IMR-90 (cell line): ENCODE measurements at regions not wholly inside any gene's neighbourhood (a gene's known extent, or its start where the extent isn't known, plus 50 kb on each side); places are given as distances from the start of the nearest gene placed in this dataset.

Experiments used
- ATAC-seq: fragments of 200-7000 bp; cut with Tn5 transposase; 2 replicates; pipeline ENCODE4 v1.9.1; 2020; ENCODE audit warnings: low read depth, mild to moderate bottlenecking, moderate library complexity
- BruUV-seq: library from RNA; stranded (reverse); fragments of 400-500 nt; replicated peaks from 2 replicates; lab custom pipeline; 2021; lab: Mats Ljungman, UMichigan
- CTCF ChIA-PET: fragments of 300-600 bp; formaldehyde crosslinking; extraction: SDS; loops from one replicate; lab custom pipeline; 2021; ENCODE audit warnings: antibody characterized with exemption; lab: Yijun Ruan, JAX
- POLR2A ChIA-PET: fragments of 300-600 bp; sonication (Branson Sonifier 250); formaldehyde crosslinking; loops from one replicate; lab custom pipeline; 2022; ENCODE audit warnings: antibody characterized with exemption; ENCODE audit not compliant: unreplicated experiment; lab: Charles Lee
- DNase-seq: peaks from one replicate; pipeline ENCODE4 v3.0.0; 2013
- H2AFZ ChIP-seq: replicated peaks from 2 replicates; pipeline ENCODE3; 2013; ENCODE audit warnings: low read length, mild to moderate bottlenecking; ENCODE audit not compliant: poor library complexity
- H2AK5ac ChIP-seq: 2 replicates; pipeline ENCODE4 v1.6.1; 2013; ENCODE audit warnings: low read depth, low read length, inconsistent platforms
- H2AK9ac ChIP-seq: replicated peaks from 2 replicates; pipeline ENCODE3; 2013; ENCODE audit warnings: mild to moderate bottlenecking, low read depth, low read length, moderate library complexity; ENCODE audit not compliant: poor library complexity
- H2BK120ac ChIP-seq: 2 replicates; pipeline ENCODE4 v1.6.1; 2013; ENCODE audit warnings: low read depth, low read length, inconsistent platforms
- H2BK15ac ChIP-seq: 3 replicates; pipeline ENCODE4 v1.6.1; 2013; ENCODE audit warnings: low read depth, low read length, inconsistent platforms
- H2BK20ac ChIP-seq: 2 replicates; pipeline ENCODE4 v1.6.1; 2013; ENCODE audit warnings: low read depth, mild to moderate bottlenecking, inconsistent platforms, low read length, moderate library complexity
- H2BK5ac ChIP-seq: 2 replicates; pipeline ENCODE4 v1.6.1; 2013; ENCODE audit warnings: mild to moderate bottlenecking, low read depth, low read length, inconsistent platforms; ENCODE audit not compliant: poor library complexity, severe bottlenecking
- H3K14ac ChIP-seq: replicated peaks from 2 replicates; pipeline ENCODE4 v1.6.1; 2013; ENCODE audit warnings: low read depth, low read length, inconsistent platforms
- H3K18ac ChIP-seq: 2 replicates; pipeline ENCODE4 v1.6.1; 2013; ENCODE audit warnings: low read depth, low read length, control low read depth
- H3K23ac ChIP-seq: 2 replicates; pipeline ENCODE4 v1.6.1; 2013; ENCODE audit warnings: low read depth, low read length, inconsistent platforms
- H3K27ac ChIP-seq: 2 replicates; pipeline ENCODE4 v1.5.1; 2013; ENCODE audit warnings: mild to moderate bottlenecking, control low read depth, low read length; ENCODE audit not compliant: insufficient read depth
- H3K27me3 ChIP-seq: 2 replicates; pipeline ENCODE4 v1.6.1; 2013; ENCODE audit warnings: low read length; ENCODE audit not compliant: control insufficient read depth, insufficient read depth
- H3K36me3 ChIP-seq: 2 replicates; pipeline ENCODE4 v1.6.1; 2013; ENCODE audit warnings: low read length, mixed read lengths; ENCODE audit not compliant: control insufficient read depth, insufficient read depth
- H3K4ac ChIP-seq: 2 replicates; pipeline ENCODE4 v1.6.1; 2013; ENCODE audit warnings: low read depth, low read length, inconsistent platforms
- H3K4me1 ChIP-seq: 2 replicates; pipeline ENCODE4 v1.6.1; 2013; ENCODE audit warnings: low read length, mixed read lengths; ENCODE audit not compliant: control insufficient read depth, insufficient read depth
- H3K4me2 ChIP-seq: 2 replicates; pipeline ENCODE4 v1.6.1; 2013; ENCODE audit warnings: low read depth, mild to moderate bottlenecking, control low read depth, low read length, moderate library complexity
- H3K4me3 ChIP-seq: 2 replicates; pipeline ENCODE4 v1.5.1; 2013; ENCODE audit warnings: low read depth, mild to moderate bottlenecking, control low read depth, low read length, moderate library complexity; ENCODE audit not compliant: insufficient read depth
- H3K56ac ChIP-seq: 2 replicates; pipeline ENCODE4 v1.6.1; 2013; ENCODE audit warnings: low read length, inconsistent platforms; ENCODE audit not compliant: insufficient read depth; ENCODE audit errors: extremely low read depth
- H3K79me1 ChIP-seq, 2 experiments: 2 replicates each; pipeline ENCODE4 v1.6.1; 2013; ENCODE audit warnings: low read length in 2 of 2, inconsistent platforms in 1 of 2, low read depth in 1 of 2
- H3K9ac ChIP-seq: 2 replicates; pipeline ENCODE4 v1.6.1; 2013; ENCODE audit warnings: low read depth, low read length, control low read depth
- H3K9me1 ChIP-seq: 2 replicates; pipeline ENCODE4 v1.6.1; 2013; ENCODE audit warnings: low read length, inconsistent platforms; ENCODE audit not compliant: insufficient read depth
- H3K9me3 ChIP-seq: 2 replicates; pipeline ENCODE4 v1.6.1; 2013; ENCODE audit warnings: low read length; ENCODE audit not compliant: control insufficient read depth, insufficient read depth
- H4K20me1 ChIP-seq: 2 replicates; pipeline ENCODE4 v1.6.1; 2013; ENCODE audit warnings: low read length, inconsistent platforms; ENCODE audit not compliant: insufficient read depth
- H4K5ac ChIP-seq: 2 replicates; pipeline ENCODE4 v1.6.1; 2013; ENCODE audit warnings: mild to moderate bottlenecking, low read depth, low read length, control low read depth
- H4K8ac ChIP-seq, 2 experiments: 2 replicates each; pipeline ENCODE4 v1.6.1; 2013; ENCODE audit warnings: low read depth in 2 of 2, low read length in 2 of 2, control low read depth in 1 of 2, inconsistent platforms in 1 of 2
- H4K91ac ChIP-seq: 2 replicates; pipeline ENCODE4 v1.6.1; 2013; ENCODE audit warnings: low read depth, low read length, inconsistent platforms; ENCODE audit not compliant: insufficient read depth
- BHLHE40 ChIP-seq: fragments of 150-350 bp; IDR thresholded peaks from 2 replicates; pipeline ENCODE4 v1.6.1; 2016; ENCODE audit warnings: mild to moderate bottlenecking, low read depth, low read length
- MAZ ChIP-seq: IDR thresholded peaks from 2 replicates; pipeline ENCODE4 v1.6.1; 2012; ENCODE audit warnings: low read depth, mild to moderate bottlenecking, low read length, improper control_type of control experiment, moderate library complexity, borderline replicate concordance
- MXI1 ChIP-seq: IDR thresholded peaks from 2 replicates; pipeline ENCODE4 v1.6.1; 2012; ENCODE audit warnings: low read depth, mild to moderate bottlenecking, low read length, moderate library complexity, borderline replicate concordance
- NFE2L2 ChIP-seq: fragments of 150-350 bp; IDR thresholded peaks from 2 replicates; pipeline ENCODE4 v1.6.1; 2016; ENCODE audit warnings: low read depth, mild to moderate bottlenecking, low read length
- RAD21 ChIP-seq: IDR thresholded peaks from 2 replicates; pipeline ENCODE4 v1.6.1; 2012; ENCODE audit warnings: low read length, improper control_type of control experiment
- WGBS, 2 experiments: methylation state at CpG; one replicate each; pipeline versions ENCODE4 v1.1.5 to v1.1.7; 2013; ENCODE audit warnings: missing lambda C conversion rate in 2 of 2; ENCODE audit not compliant: insufficient read length in 1 of 2; ENCODE audit errors: extremely low coverage in 2 of 2; 5-methylcytosine and 5-hydroxymethylcytosine counted together
- dilution Hi-C: fragments of 300-500 bp; cut with HindIII; formaldehyde crosslinking; loops from one replicate; pipeline ENCODE4 v1.14.3; 2018; ENCODE audit warnings: low sequenced_read_pairs; ENCODE audit not compliant: unreplicated experiment
- in situ Hi-C: fragments of 300-500 bp; cut with MboI; formaldehyde crosslinking; loops from 3 replicates; pipeline ENCODE4 v1.14.3; 2019; ENCODE audit warnings: low sequenced_read_pairs, inconsistent platforms, mixed read lengths
- intact Hi-C: fragments of 100-400 bp; cut with micrococcal nuclease; formaldehyde crosslinking; loops from 2 replicates; pipeline ENCODE4 v1.10.0; 2022

- Histone ChIP-seq H2BK5ac (no peak overlapping the region), H2BK120ac (no peak overlapping the region), H3K4me3 (no peak overlapping the region), H3K27me3 (no peaks in the 10 kb centered on the region), H3K56ac (no peak overlapping the region), H3K9ac (no peak overlapping the region), H3K4ac (no peak overlapping the region), H4K8ac (no peak overlapping the region), H2BK15ac (no peak overlapping the region), H2AK5ac (no peak overlapping the region), H3K14ac (no peak overlapping the region), H3K27ac (no peak overlapping the region), H4K91ac (no peak overlapping the region), H3K9me3 (no peaks in the 10 kb centered on the region), H3K36me3 (no peaks in the 10 kb centered on the region), H4K20me1 (no peaks in the 10 kb centered on the region), H2BK20ac (no peak overlapping the region), H2AK9ac (no peak overlapping the region), H3K4me1 (no peaks in the 10 kb centered on the region), H3K9me1 (no peaks in the 10 kb centered on the region), H3K18ac (no peak overlapping the region), H2AFZ (no peak overlapping the region), H4K5ac (no peak overlapping the region), H3K79me1 (no peaks in the 10 kb centered on the region), H3K23ac (no peak overlapping the region), H3K4me2 (no peak overlapping the region)
- ChIA-PET POLR2A (no interaction called here), CTCF (no interaction called here)
- dilution Hi-C loops (no loop called here), in situ Hi-C loops (no loop called here), intact Hi-C loops (no loop called here)
- ATAC-seq (no peak), DNase-seq (no peak)
- TF ChIP-seq NFE2L2, result no peak
- no peak for TF ChIP-seq MAZ
- no peak for TF ChIP-seq MXI1
- TF ChIP-seq RAD21, result no peak
- no peak for TF ChIP-seq BHLHE40
- no TSS peak for BruUV-seq
- WGBS, 2 experiments, result no CpG with 5 or more reads among the region's 6 CpGs
Measured at GRCh38 chr3:144129536-144130214, 158.1 kb downstream of the DIPK2A start.
